NCI-H2227 treated with DMSO at 0.1 percent for 48 hours (cell line): ENCODE measurements at regions not wholly inside any gene's neighbourhood (a gene's known extent, or its start where the extent isn't known, plus 50 kb on each side); places are given as distances from the start of the nearest gene placed in this dataset.

Source experiments
- DNase-seq: peaks from one replicate; lab custom pipeline; 2025; lab: John Stamatoyannopoulos, UW

GRCh38 chr11:94671553-94672366 lies 96.4 kb upstream of the AMOTL1 start:
- DNase-seq = no peak

GRCh38 chr11:94672636-94673035 lies 95.5 kb upstream of the AMOTL1 start:
- no peak for DNase-seq

DNA sequence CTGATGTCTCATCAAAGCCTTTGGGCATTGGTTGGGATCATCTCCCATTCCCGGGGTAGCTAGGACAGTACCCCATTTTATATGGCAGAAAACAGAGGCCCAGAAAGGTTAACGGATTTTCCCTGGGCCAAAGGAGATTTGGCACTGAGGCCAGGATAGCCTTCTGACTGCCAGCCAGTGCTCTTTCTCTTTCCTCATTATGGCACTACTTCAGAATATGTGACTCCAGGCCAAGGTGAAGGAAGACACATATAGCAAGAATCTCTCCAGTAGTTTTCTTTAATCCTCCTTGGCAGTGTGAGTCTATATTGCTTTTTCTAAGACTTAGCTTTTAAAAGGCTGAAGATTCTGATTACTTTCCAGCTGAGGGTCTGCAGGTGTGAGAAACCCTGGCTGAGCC lies 94.8 kb upstream of the AMOTL1 start:
- no peak for DNase-seq

DNA sequence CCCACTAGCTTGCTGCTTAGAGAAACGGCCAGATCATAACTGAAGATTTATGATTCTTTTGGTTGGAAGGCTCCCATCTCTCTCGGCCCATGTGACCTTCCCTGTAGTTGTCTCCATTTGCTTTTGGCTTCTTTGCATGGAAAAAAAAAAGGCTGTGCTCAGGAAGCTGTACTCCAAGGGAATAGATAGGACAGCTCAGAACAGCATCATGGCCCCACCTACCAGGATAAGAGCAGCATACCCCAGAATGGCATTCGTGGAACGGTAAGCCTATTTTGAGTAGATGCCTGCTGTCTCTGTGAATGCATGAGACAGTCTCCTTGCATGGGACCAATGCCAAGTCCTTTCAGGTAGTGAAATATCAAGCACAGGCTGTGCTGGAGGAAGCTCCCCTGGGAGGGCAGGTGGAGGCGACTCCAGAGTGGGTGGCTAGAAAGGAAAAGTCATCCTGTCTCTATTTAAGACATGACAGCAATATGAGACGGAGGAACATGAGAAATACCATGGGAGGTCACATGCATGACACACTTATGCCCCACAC lies 94.1 kb upstream of the AMOTL1 start:
- DNase-seq = no peak

GRCh38 chr11:94675239-94675638 lies 92.9 kb upstream of the AMOTL1 start:
- DNase-seq = no peak

GRCh38 chr11:94675813-94676212 lies 92.3 kb upstream of the AMOTL1 start:
- DNase-seq = no peak

DNA sequence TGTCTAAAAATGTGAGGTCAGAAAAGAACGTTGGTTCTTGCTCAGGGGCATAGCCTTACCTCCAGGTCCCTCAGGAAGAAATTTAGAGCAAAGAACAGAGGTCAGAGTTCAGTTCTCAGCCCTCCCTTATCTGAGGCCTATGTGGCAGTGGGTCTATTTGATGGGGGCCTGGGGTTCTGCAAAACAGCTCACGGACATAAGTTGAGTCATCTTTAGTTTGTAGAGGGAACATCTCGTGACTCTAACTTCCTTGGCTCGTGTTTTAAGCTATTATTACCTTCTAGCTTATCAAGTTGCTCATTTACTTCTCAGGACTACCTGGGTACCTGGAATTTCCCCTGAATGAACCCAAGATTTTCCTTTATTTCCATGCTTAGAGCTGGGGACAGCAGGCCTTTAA lies 91.3 kb upstream of the AMOTL1 start:
- no peak for DNase-seq

DNA sequence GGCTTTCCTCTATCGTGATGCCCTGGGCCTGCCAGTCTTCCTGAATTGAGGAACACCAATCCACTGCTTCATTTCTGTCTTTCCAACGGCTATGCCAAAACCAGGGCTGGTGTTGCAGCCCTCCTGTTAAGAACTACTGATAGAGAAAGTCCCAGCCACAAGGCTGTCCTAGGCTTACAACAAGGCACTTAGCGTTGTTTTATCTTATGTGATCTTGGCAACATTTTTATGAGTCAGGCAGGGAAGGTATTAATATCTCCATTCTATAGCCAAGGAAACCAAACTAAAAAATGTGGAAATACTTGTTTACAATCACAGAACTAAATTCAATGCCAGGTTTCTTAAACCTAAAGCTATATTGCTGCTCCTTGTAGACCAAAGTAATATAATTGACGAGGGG lies 89.9 kb upstream of the AMOTL1 start:
- DNase-seq = no peak

GRCh38 chr11:94678901-94679300 lies 89.3 kb upstream of the AMOTL1 start:
- DNase-seq = no peak

- DNase-seq = no peak
Observed at GRCh38 chr11:94680426-94680825, 87.7 kb upstream of the AMOTL1 start.

GRCh38 chr11:94681140-94681539 lies 87.0 kb upstream of the AMOTL1 start:
- DNase-seq = no peak

DNA sequence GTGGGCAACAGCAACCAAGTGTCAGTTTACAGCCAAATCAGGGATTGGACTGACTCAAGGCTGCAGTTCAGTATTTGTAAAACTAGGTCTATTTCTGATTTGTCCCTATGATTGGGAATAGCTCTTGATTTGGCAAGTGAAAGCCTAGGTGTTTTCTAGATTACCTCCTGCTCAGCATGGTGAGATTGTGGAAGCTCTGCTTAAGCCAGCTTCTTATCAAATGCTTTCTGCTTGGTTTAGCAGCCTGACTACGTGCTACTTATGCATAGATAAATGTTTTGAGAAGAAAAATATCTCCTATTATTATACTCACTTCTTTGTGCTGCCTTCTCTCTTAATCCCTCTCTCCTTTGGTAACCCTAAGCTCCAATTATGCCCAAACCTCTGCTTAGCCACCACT lies 86.3 kb upstream of the AMOTL1 start:
- no peak for DNase-seq

DNA sequence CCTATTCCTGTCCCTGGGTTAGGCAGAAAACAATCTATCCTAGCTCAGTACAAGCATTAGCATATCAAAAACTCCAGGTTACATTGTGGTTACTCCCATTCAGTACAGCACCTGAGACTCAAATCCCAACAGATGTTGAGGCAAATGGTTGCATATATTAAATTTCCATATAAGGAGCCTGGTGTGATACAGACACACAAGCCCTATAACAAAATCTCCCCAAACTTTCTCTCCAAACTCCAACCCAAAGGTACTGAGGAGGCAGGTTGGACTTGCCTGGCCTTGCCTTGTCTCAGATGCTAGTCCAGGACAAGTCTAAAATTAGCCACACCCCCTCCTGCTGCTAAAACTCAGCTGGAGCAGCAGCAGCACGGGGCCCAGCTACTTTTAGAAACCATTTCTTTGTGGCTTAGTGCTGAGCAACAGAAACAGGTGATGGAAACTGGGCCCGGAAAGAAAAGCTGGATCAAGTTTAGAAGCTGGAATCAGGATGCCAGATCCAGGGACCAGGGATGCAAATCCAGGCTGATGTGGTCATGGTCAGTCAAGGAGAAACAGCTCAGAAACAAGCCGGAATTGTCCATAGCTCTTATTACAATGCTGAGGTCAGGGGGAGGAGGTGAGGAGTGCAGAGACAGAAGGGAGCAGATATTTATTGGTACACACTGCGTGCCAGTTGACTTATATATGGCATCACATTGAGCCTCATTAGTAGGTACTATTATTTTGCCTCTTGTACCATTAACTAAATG lies 73.7 kb upstream of the AMOTL1 start:
- no peak for DNase-seq

GRCh38 chr11:94697156-94697555 lies 71.0 kb upstream of the AMOTL1 start:
- no peak for DNase-seq

DNA sequence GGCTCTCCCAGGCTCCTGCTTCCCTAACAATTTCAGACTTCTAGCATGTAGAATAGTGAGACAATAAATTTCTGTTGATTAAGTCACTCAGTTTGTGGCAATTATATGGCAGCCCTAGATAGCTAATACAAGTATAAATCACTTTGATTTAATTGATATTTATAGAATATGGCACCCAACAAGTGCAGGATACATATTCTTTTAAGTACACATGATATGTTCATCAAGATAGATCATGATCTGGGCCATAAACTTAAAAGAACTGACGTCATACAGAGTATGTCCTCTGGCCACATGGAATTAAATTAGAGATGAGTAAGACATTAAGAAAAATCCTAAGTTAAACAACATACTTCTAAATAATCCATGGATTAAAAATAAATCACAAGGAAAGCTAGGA lies 67.5 kb upstream of the AMOTL1 start:
- no peak for DNase-seq

DNA sequence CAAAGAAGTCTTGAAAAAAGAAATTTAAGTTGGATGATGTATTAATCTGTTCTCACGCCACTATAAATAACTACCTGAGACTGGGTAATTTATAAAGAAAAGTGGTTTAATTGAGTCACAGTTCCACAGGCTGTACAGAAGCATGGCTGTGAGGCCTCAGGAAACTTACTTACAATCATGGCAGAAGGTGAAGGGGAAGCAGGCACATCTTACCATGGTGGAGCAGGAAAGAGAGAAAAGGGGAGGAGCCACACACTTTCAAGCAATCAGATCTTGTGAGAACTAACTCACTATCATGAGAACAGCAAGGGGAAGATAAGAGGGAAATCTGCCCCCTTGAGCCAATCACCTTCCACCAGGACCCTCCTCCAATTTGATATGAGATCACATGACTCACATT lies 65.7 kb upstream of the AMOTL1 start:
- DNase-seq = no peak

DNA sequence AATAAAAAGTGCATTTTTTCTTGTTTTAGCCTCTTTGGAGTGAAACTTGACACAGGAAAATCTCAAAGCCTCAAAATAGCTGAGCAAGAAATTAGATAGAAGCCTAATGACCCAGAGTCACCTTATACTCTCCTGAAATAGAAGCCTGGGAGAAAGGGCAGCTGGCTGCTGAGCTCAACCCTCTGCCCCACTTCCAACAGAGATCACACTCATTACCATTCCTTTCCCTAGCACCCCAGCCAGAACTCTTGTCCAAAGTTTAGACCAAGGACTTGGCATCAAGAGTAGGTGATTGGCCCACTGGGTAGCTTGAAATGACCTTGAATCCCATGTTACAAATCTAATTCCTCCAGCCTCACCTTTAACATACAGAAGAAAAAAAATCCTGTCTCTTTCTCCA lies 62.7 kb upstream of the AMOTL1 start:
- no peak for DNase-seq

DNA sequence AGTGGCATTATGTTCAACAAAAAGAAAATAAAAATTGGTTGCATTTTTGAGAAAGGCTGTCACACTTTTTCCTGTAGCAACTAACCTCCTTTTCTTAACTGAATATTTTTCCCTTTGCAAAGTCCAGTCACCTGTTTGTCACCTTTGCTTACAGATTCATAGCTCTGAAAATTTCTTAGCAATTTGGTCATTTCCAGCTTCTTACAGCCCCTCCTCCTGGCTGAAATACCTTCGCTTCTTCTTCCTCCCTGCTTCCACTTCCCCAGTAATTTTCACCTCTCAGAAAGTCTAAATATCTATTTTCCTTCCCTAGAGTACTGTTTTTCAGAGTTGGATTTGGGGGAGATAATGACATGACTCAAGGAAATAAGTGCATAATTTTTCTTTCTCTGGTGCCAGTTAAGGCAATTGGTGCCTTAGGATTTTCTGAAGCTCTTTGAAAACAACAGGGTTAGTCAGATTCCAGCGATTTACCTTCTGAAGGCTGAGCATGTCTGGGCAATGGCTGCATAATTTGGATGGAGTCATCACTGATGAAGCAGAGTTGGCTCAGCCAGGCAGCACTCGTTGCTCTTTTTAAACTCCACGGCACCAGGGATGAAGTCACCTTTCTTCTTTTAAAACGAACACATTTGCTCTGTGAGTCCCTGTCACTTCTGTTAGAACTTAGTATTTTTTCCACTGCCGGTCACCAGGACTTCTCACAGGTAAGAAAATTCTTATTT lies 62.1 kb upstream of the AMOTL1 start:
- peak; percentile 47 for DNase-seq

- no peak for DNase-seq
Observed at GRCh38 chr11:94708176-94708575, 60.0 kb upstream of the AMOTL1 start.

- no peak for DNase-seq
Observed at GRCh38 chr11:94708642-94709041, 59.5 kb upstream of the AMOTL1 start.

- no peak for DNase-seq
Observed at GRCh38 chr11:94715225-94715624, 52.9 kb upstream of the AMOTL1 start.

- DNase-seq = no peak
Observed at GRCh38 chr11:94717667-94718066, 50.5 kb upstream of the AMOTL1 start.
